Subcutaneous abdominal adipose tissue (tissue), 5 donors: ENCODE measurements at regions not wholly inside any gene's neighbourhood (a gene's known extent, or its start where the extent isn't known, plus 50 kb on each side); places are given as distances from the start of the nearest gene placed in this dataset.
"Not testable (repeated sequence)": the region's sequence is repeated elsewhere in the genome, so short reads cannot be mapped to it uniquely, and the experiment has no call there.

ENCODE experiments used
- H3K27ac ChIP-seq: one replicate; pipeline ENCODE4 v1.7.0; 2013; ENCODE audit warnings: low read depth, mild to moderate bottlenecking, inconsistent platforms, low read length, moderate library complexity
- H3K27me3 ChIP-seq, 5 donors: one replicate each; pipeline ENCODE4 v1.7.0; 2013; ENCODE audit warnings: low read length in 5 of 5, inconsistent platforms in 1 of 5; ENCODE audit not compliant: control insufficient read depth in 5 of 5, insufficient read depth in 4 of 5
- H3K36me3 ChIP-seq, 5 donors: one replicate each; pipeline ENCODE4 v1.7.0; 2013; ENCODE audit warnings: low read length in 5 of 5; ENCODE audit not compliant: control insufficient read depth in 5 of 5, insufficient read depth in 5 of 5
- H3K4me1 ChIP-seq, 5 donors: one replicate each; pipeline ENCODE4 v1.7.0; 2013; ENCODE audit warnings: low read length in 5 of 5, mild to moderate bottlenecking in 3 of 5, moderate library complexity in 1 of 5; ENCODE audit not compliant: control insufficient read depth in 5 of 5, insufficient read depth in 5 of 5
- H3K4me3 ChIP-seq, 5 donors: one replicate each; pipeline ENCODE4 v1.7.0; 2013; ENCODE audit warnings: low read length in 5 of 5, low read depth in 1 of 5
- H3K9ac ChIP-seq, 5 donors: one replicate each; pipeline ENCODE4 v1.7.0; 2013; ENCODE audit warnings: low read length in 5 of 5, mild to moderate bottlenecking in 4 of 5, moderate library complexity in 3 of 5
- H3K9me3 ChIP-seq, 5 donors: one replicate each; pipeline ENCODE4 v1.7.0; 2013; ENCODE audit warnings: low read length in 5 of 5; ENCODE audit not compliant: control insufficient read depth in 5 of 5
- donor health status: healthy.
- donor health status: healthy.
- donor health status: healthy.
- donor health status: healthy.
- donor health status: healthy.

DNA sequence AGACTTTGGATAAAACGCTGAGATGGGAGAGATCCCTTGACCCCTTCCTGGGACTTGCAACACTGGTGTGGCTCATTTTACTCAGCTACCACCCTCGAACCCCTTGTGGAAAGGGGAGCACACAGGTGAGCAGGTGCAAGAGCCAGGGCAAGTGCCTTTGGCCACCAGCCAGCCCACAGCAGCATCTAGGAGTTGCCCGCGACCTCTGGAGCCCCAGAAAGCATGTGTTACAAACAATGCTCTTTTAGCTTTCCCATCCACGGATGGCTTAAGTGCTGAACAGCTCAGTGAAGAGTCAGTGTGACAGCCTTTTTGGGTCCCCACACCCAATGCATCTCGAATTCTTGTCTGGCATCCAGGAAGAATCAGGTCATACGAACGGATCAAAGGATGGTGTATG, 197.8 kb downstream of the MEMO1 start:
- no peaks in the 10 kb centered on the region for H3K9me3 ChIP-seq
- no peaks in the 10 kb centered on the region for H3K27me3 ChIP-seq
- H3K4me1 ChIP-seq = peaks cover 0 to 3% (median 0%) of the 10 kb centered on the region in 5 donors
- no peak overlapping the region for H3K27ac ChIP-seq
- H3K4me3 ChIP-seq = no peak overlapping the region
- H3K9ac ChIP-seq = no peak overlapping the region
- H3K36me3 ChIP-seq = no peaks in the 10 kb centered on the region

DNA sequence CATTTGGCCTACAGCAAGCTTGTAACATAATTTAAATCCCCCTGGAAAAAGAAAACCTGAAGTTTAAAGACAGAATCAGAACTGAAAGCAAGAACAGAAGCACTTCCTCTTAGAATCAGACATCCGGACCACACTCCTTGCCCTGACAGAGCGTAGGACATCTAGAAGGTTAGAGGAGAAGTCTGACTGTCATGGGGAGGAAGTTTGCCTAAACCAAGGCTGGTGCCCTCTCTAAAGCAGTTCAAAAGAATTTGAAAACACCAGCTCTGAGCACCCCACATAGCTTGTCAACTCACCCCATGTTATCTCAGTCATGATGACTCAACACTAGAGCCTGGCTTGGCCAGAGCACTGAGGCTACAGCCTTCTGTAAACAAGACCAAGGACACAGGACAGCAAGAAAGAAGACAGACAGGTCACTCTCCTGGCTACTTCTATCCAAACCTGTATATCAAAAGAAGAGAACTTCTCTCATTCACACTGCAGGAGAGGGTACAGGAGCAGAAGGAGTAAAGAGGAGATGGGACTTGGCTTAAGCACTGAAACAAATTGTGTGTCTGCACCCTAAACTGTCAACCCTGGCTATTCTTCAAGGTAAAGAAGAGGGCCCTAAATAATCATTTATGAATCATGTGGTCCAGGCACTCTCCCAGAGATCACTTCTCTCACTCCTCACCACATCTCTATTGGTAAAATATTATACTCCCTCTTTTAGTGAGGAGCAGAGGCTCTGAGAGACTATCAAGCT, 198.6 kb downstream of the MEMO1 start:
- H3K27me3 ChIP-seq = no peaks in the 10 kb centered on the region
- no peak overlapping the region for H3K27ac ChIP-seq
- no peaks in the 10 kb centered on the region for H3K36me3 ChIP-seq
- peaks cover 0 to 3% (median 0%) of the 10 kb centered on the region in 5 donors for H3K4me1 ChIP-seq
- no peak overlapping the region for H3K9ac ChIP-seq
- H3K9me3 ChIP-seq = no peaks in the 10 kb centered on the region
- H3K4me3 ChIP-seq = no peak overlapping the region

GRCh38 chr2:31811482-31811881, 199.3 kb downstream of the MEMO1 start:
- Histone ChIP-seq H3K9me3 (no peaks in the 10 kb centered on the region), H3K27ac (no peak overlapping the region), H3K27me3 (no peaks in the 10 kb centered on the region), H3K9ac (no peak overlapping the region), H3K4me1 (peaks cover 0 to 3% (median 0%) of the 10 kb centered on the region in 5 donors), H3K4me3 (no peak overlapping the region), H3K36me3 (no peaks in the 10 kb centered on the region)

DNA sequence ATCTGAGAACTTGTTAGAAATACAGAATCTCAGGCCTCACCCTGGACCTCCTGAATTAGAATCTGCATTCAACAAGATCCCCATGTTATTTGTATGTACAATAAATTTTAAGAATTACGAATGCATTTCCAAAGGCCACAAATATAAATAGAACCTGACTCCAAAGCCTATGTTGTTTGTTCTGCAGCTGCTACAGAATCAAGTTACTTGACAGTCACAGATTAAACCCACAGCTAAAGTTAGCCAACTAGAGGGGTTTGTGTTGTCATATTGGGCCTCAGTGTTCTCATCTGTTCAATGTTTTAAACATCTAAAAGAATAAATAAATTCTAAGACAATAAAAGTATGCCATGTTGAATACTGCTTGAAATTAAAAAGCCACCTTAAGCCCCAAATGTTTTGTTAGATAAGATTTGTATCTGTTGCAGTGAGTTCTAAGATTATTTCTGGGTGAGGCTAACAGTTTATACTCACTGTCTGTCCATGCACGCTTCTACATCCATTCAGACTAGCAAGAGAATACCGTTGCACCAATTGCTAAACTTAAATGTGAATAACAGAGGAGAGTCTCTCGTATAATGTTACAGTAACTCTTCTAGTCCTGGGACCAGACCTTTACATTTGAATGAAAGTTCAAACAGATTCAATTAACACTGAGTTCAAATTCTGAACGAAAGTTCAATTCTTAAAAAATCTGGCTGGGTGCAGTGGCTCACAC, 200.4 kb downstream of the MEMO1 start:
- H3K27me3 ChIP-seq = no peaks in the 10 kb centered on the region
- no peak overlapping the region for H3K27ac ChIP-seq
- peaks cover 0 to 3% (median 0%) of the 10 kb centered on the region in 5 donors for H3K9me3 ChIP-seq
- H3K4me3 ChIP-seq = no peak overlapping the region
- peaks cover 0 to 3% (median 0%) of the 10 kb centered on the region in 5 donors for H3K4me1 ChIP-seq
- H3K36me3 ChIP-seq = no peaks in the 10 kb centered on the region
- H3K9ac ChIP-seq = no peak overlapping the region

DNA sequence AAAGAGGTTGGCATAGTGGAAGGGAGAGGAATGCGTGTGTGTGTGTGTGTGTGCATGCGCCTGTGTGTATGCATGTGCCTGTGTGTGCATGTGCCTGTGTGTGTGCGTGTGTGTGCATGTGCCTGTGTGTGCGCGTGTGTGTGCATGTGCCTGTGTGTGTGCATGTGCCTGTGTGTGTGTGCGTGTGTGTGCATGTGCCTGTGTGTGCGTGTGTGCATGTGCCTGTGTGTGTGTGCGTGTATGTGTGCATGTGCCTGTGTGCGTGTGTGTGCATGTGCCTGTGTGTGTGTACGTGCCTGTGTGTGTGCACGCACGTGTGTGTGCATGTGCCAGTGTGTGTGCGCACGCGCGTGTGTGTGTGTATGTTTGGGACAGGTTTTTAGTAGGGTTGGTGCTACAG, 205.1 kb downstream of the MEMO1 start:
- no peaks in the 10 kb centered on the region for H3K4me1 ChIP-seq
- H3K27me3 ChIP-seq = no peaks in the 10 kb centered on the region
- peaks cover 0 to 3% (median 0%) of the 10 kb centered on the region in 5 donors for H3K9me3 ChIP-seq
- H3K9ac ChIP-seq = no peak overlapping the region
- no peak overlapping the region for H3K27ac ChIP-seq
- H3K4me3 ChIP-seq = no peak overlapping the region
- no peaks in the 10 kb centered on the region for H3K36me3 ChIP-seq

GRCh38 chr2:31803481-31804153, 207.2 kb downstream of the MEMO1 start:
- H3K36me3 ChIP-seq, H3K27ac ChIP-seq, H3K4me1 ChIP-seq, H3K4me3 ChIP-seq, H3K9me3 ChIP-seq, H3K9ac ChIP-seq, H3K27me3 ChIP-seq: not testable (repeated sequence)

DNA sequence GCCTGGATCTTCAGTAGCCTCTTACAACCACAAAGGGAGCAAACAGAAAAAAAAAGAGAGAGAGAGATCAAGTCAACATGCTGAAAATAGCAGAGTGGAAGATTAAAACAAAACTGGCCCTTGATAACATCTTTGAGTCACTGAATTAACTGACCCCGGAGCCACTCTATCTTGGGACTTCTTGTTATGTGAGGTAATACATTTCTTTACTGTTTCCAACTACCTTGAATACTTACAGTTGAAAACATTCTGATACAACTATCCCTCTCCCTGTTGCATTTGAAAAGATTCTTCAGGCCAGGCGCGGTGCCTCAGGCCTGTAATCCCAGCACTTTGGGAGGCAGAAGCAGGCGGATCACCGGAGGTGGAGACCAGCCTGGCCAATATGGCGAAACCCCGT, 208.1 kb downstream of the MEMO1 start:
- Histone ChIP-seq H3K4me3 (no peak overlapping the region), H3K27ac (no peak overlapping the region), H3K27me3 (no peaks in the 10 kb centered on the region), H3K36me3 (no peaks in the 10 kb centered on the region), H3K9me3 (peaks cover 0 to 3% (median 0%) of the 10 kb centered on the region in 5 donors), H3K9ac (no peak overlapping the region), H3K4me1 (no peaks in the 10 kb centered on the region)

- not testable (repeated sequence) for H3K9ac ChIP-seq, H3K9me3 ChIP-seq, H3K36me3 ChIP-seq, H3K4me1 ChIP-seq, H3K27me3 ChIP-seq, H3K27ac ChIP-seq, H3K4me3 ChIP-seq
Measured at GRCh38 chr2:31799282-31799681, 211.5 kb downstream of the MEMO1 start.

DNA sequence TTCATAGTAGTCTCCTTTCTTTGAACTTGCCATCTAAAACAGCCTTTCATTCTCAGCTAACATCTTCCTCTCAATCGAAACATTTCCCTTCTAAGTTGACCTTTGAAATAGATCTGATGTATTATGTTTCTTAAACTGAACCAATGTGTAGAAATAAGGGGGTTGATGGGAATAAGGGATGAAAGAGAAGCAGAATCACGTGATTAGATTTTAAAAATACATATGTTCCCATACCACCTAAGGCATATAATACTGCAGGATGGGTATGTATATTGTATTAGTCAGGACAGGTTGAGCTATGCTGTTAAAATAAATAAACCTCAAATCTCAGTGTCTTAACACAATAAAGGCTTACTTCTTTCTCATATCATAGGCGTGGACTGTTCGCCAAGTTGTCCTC, 207.5 kb upstream of the SRD5A2 start:
- no peak overlapping the region for H3K27ac ChIP-seq
- no peak overlapping the region for H3K9ac ChIP-seq
- H3K9me3 ChIP-seq = peaks cover 0 to 10% (median 0%) of the 10 kb centered on the region in 5 donors
- no peaks in the 10 kb centered on the region for H3K36me3 ChIP-seq
- no peaks in the 10 kb centered on the region for H3K4me1 ChIP-seq
- H3K27me3 ChIP-seq = no peaks in the 10 kb centered on the region
- no peak overlapping the region for H3K4me3 ChIP-seq

- Histone ChIP-seq H3K4me1 (no peaks in the 10 kb centered on the region), H3K27me3 (no peaks in the 10 kb centered on the region), H3K27ac (no peak overlapping the region), H3K36me3 (no peaks in the 10 kb centered on the region), H3K4me3 (no peak overlapping the region), H3K9me3 (peaks cover 0 to 20% (median 0%) of the 10 kb centered on the region in 5 donors), H3K9ac (no peak overlapping the region)
Measured at GRCh38 chr2:31785876-31786275, 205.1 kb upstream of the SRD5A2 start.
